MCF 10A (cell line): ENCODE measurements at regions not wholly inside any gene's neighbourhood (a gene's known extent, or its start where the extent isn't known, plus 50 kb on each side); places are given as distances from the start of the nearest gene placed in this dataset. TPM values are rescaled to one million over a fixed set of nuclear protein-coding genes. Genes with fewer than 3 reads are reported as not detected.

Experiments
- BruUV-seq: library from RNA; stranded (reverse); fragments of 400-500 nt; replicated peaks from 2 replicates; lab custom pipeline; 2021; lab: Mats Ljungman, UMichigan
- CTCF ChIA-PET: fragments of 300-600 bp; sonication (Branson Sonifier 250); formaldehyde crosslinking; extraction: SDS; loops from one replicate; lab custom pipeline; 2021; ENCODE audit warnings: antibody characterized with exemption, inconsistent platforms; lab: Yijun Ruan, JAX
- POLR2A ChIA-PET: fragments of 300-600, 350-650 bp; sonication (Branson Sonifier 250); formaldehyde crosslinking; extraction: SDS; loops from one replicate; lab custom pipeline; 2020; ENCODE audit warnings: antibody characterized with exemption, inconsistent platforms; lab: Yijun Ruan, JAX
- DNase-seq: peaks from one replicate; pipeline ENCODE4 v3.0.0-alpha.2; 2018; ENCODE audit not compliant: unreplicated experiment
- H3K27ac Mint-ChIP-seq: one replicate; pipeline ENCODE4 v1.8.0; 2022; ENCODE audit warnings: mild to moderate bottlenecking, low read depth, mixed read lengths; ENCODE audit not compliant: unreplicated experiment
- H3K27me3 Mint-ChIP-seq: one replicate; pipeline ENCODE4 v1.8.0; 2022; ENCODE audit warnings: mixed read lengths; ENCODE audit not compliant: insufficient read depth, unreplicated experiment
- H3K36me3 Mint-ChIP-seq: one replicate; pipeline ENCODE4 v1.8.0; 2022; ENCODE audit warnings: mild to moderate bottlenecking, moderate library complexity, mixed read lengths; ENCODE audit not compliant: insufficient read depth, unreplicated experiment
- H3K4me1 Mint-ChIP-seq: one replicate; pipeline ENCODE4 v1.8.0; 2022; ENCODE audit warnings: mixed read lengths; ENCODE audit not compliant: insufficient read depth, unreplicated experiment
- H3K4me3 Mint-ChIP-seq: one replicate; pipeline ENCODE4 v1.8.0; 2022; ENCODE audit warnings: mild to moderate bottlenecking, moderate library complexity, mixed read lengths; ENCODE audit not compliant: unreplicated experiment
- H3K9me3 Mint-ChIP-seq: one replicate; pipeline ENCODE4 v1.8.0; 2022; ENCODE audit warnings: mixed read lengths; ENCODE audit not compliant: unreplicated experiment
- CTCF ChIP-seq: fragments of 200-600 bp; IDR thresholded peaks from one replicate; pipeline ENCODE4 v1.8.0; 2022; ENCODE audit warnings: antibody characterized with exemption, mild to moderate bottlenecking; ENCODE audit not compliant: unreplicated experiment
- intact Hi-C: fragments of 100-400 bp; cut with micrococcal nuclease; formaldehyde crosslinking; loops from 2 replicates; pipeline ENCODE4 v1.14.1; 2022
- microRNA-seq: library from miRNA; unstranded; fragments of <30 nt; microRNA quantifications from one replicate; pipeline ENCODE4 v1.2.0, GENCODE V29; 2022

- no peak for TF ChIP-seq CTCF
- no peaks in the 10 kb centered on the region for H3K4me1 Mint-ChIP-seq
- no peak for DNase-seq
- BruUV-seq = no TSS peak
- no peaks in the 10 kb centered on the region for H3K9me3 Mint-ChIP-seq
- ChIA-PET POLR2A (no interaction called here), CTCF (no interaction called here)
- no peak overlapping the region for H3K27ac Mint-ChIP-seq
- intact Hi-C loops = no loop called here
- no peaks in the 10 kb centered on the region for H3K27me3 Mint-ChIP-seq
- H3K36me3 Mint-ChIP-seq = no peaks in the 10 kb centered on the region
- no peak overlapping the region for H3K4me3 Mint-ChIP-seq
Observed at GRCh38 chrX:2550328-2551020, 49.7 kb upstream of the DHRSX start.

Small RNA genes in the stretch of these regions (microRNA-seq; reads per million reads assigned to microRNA genes)
- gene MIR6089 = not detected
